Neural cell (in vitro differentiated cells): ENCODE measurements at regions not wholly inside any gene's neighbourhood (a gene's known extent, or its start where the extent isn't known, plus 50 kb on each side); places are given as distances from the start of the nearest gene placed in this dataset.

ENCODE experiments used
- H2AFZ ChIP-seq: fragments of 200-600, 300-800 bp; sonication (generic), shearing (Covaris generic); 2 replicates; pipeline ENCODE4 v1.6.0; 2014; ENCODE audit warnings: low read depth, mild to moderate bottlenecking, antibody characterized with exemption, low read length, moderate library complexity
- H3F3A ChIP-seq: fragments of 200-600 bp; shearing (Covaris generic); 2 replicates; pipeline ENCODE4 v1.6.1; 2016; ENCODE audit warnings: mild to moderate bottlenecking, moderate library complexity, mixed read lengths, antibody characterized with exemption, low read length; ENCODE audit not compliant: insufficient read depth, poor library complexity, severe bottlenecking
- H3K27ac ChIP-seq: fragments of 200-600, 300-800 bp; sonication (generic), shearing (Covaris generic); 2 replicates; pipeline ENCODE4 v1.5.1; 2014; ENCODE audit warnings: mild to moderate bottlenecking, low read length, moderate library complexity
- H3K27me3 ChIP-seq: fragments of 300-800, 200-600 bp; sonication (generic), shearing (Covaris generic); 2 replicates; pipeline ENCODE4 v1.6.0; 2014; ENCODE audit warnings: mild to moderate bottlenecking, low read depth, low read length, moderate library complexity; ENCODE audit not compliant: insufficient read depth
- H3K36me3 ChIP-seq: fragments of 300-800, 200-600 bp; sonication (generic), shearing (Covaris generic); 2 replicates; pipeline ENCODE4 v1.5.1; 2014; ENCODE audit warnings: mild to moderate bottlenecking, antibody characterized with exemption, low read length, moderate library complexity; ENCODE audit not compliant: insufficient read depth
- H3K4me2 ChIP-seq: fragments of 300-800, 200-600 bp; sonication (generic), shearing (Covaris generic); 2 replicates; pipeline ENCODE4 v1.6.0; 2014; ENCODE audit warnings: mild to moderate bottlenecking, low read length
- H3K4me3 ChIP-seq: fragments of 300-800, 200-600 bp; sonication (generic), shearing (Covaris generic); 2 replicates; pipeline ENCODE4 v1.5.1; 2014; ENCODE audit warnings: mild to moderate bottlenecking, low read length, moderate library complexity
- H3K79me2 ChIP-seq: fragments of 200-600 bp; shearing (Covaris generic); replicated peaks from 2 replicates; pipeline ENCODE4 v1.6.0; 2014; ENCODE audit warnings: mild to moderate bottlenecking, low read length, moderate library complexity; ENCODE audit not compliant: insufficient read depth
- H3K9ac ChIP-seq: fragments of 300-800, 200-600 bp; sonication (generic), shearing (Covaris generic); 2 replicates; pipeline ENCODE4 v1.6.1; 2016; ENCODE audit warnings: mild to moderate bottlenecking, low read length, mixed read lengths
- H3K9me2 ChIP-seq: fragments of 200-600 bp; shearing (Covaris generic); 2 replicates; pipeline ENCODE4 v1.6.1; 2016; ENCODE audit warnings: mild to moderate bottlenecking, low read length, mixed read lengths; ENCODE audit not compliant: insufficient read depth
- H3K9me3 ChIP-seq: fragments of 200-600, 300-800 bp; sonication (generic), shearing (Covaris generic); 2 replicates; pipeline ENCODE4 v1.6.1; 2016; ENCODE audit warnings: mild to moderate bottlenecking, mixed run types, low read length, moderate library complexity, mixed read lengths
- H4K20me1 ChIP-seq: fragments of 200-600 bp; shearing (Covaris generic); 2 replicates; pipeline ENCODE4 v1.6.1; 2016; ENCODE audit warnings: mild to moderate bottlenecking, mixed run types; ENCODE audit not compliant: insufficient read depth
- EP300 ChIP-seq: fragments of 450-650 bp; conservative IDR thresholded peaks from 2 replicates; pipeline ENCODE4 v1.6.1; 2014; ENCODE audit warnings: antibody characterized with exemption, mild to moderate bottlenecking, moderate library complexity; ENCODE audit not compliant: poor library complexity, severe bottlenecking
- EZH2 ChIP-seq: fragments of 200-600, 300-800 bp; shearing (Covaris generic), sonication (generic); IDR thresholded peaks from 2 replicates; pipeline ENCODE4 v1.6.1; 2014; ENCODE audit warnings: antibody characterized with exemption, low read length, borderline replicate concordance, mild to moderate bottlenecking; ENCODE audit not compliant: insufficient read depth, poor library complexity, severe bottlenecking
- MXI1 ChIP-seq: fragments of 450-650 bp; conservative IDR thresholded peaks from 2 replicates; pipeline ENCODE4 v1.6.1; 2014; ENCODE audit warnings: antibody characterized with exemption, mild to moderate bottlenecking; ENCODE audit not compliant: poor library complexity, severe bottlenecking
- POLR2AphosphoS5 ChIP-seq: IDR thresholded peaks from 2 replicates; pipeline ENCODE4 v1.6.1; 2012
- RAD21 ChIP-seq: fragments of 450-650 bp; conservative IDR thresholded peaks from 2 replicates; pipeline ENCODE4 v1.6.1; 2014; ENCODE audit warnings: antibody characterized with exemption, mild to moderate bottlenecking, moderate library complexity
- REST ChIP-seq: IDR thresholded peaks from 2 replicates; pipeline ENCODE4 v1.6.1; 2012; ENCODE audit warnings: borderline replicate concordance
- SMC3 ChIP-seq: fragments of 450-650 bp; conservative IDR thresholded peaks from 2 replicates; pipeline ENCODE4 v1.6.1; 2014; ENCODE audit warnings: antibody characterized with exemption, mild to moderate bottlenecking, moderate library complexity; ENCODE audit not compliant: poor library complexity
- TAF1 ChIP-seq: IDR thresholded peaks from 2 replicates; pipeline ENCODE4 v1.6.1; 2012; ENCODE audit warnings: low read depth
- TF ChIP-seq, protein P1 (sequence below): fragments of 450-650 bp; IDR thresholded peaks from 2 replicates; pipeline ENCODE4 v1.5.1; 2014; ENCODE audit warnings: antibody characterized with exemption, mild to moderate bottlenecking, moderate library complexity; ENCODE audit not compliant: poor library complexity, severe bottlenecking

GRCh38 chr5:103941596-103941995 is 379.0 kb upstream of the NUDT12 start:
- H3K4me2 ChIP-seq = no peak overlapping the region

DNA sequence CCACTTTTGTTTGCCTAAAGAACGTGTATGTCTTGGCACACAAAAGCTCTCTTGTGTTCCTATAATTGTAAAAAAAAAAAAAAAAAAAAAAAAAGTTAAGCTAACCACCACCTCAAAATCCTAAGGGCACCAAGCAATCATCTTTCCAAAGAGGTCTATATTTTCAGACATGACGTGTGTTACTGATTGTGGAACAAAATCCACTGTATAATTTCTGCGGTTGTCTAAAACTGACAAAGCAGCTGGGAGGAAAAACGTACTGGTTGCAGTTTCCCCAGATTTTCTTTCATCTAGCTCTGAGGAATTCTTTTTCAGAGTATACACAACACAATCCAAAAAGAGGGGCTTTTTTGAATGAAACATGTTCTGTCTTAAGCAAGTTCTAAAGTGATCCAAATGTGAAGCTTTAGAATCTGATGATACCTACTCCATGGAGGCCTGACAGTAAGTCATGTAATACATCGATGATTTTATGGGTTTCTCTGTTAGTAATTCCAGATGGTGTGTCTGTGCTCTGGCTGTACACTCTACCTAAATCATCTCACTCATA is 375.6 kb upstream of the NUDT12 start:
- no peaks in the 10 kb centered on the region for H3K9me3 ChIP-seq
- H3F3A ChIP-seq = no peaks in the 10 kb centered on the region
- H3K27ac ChIP-seq = no peak overlapping the region
- no peaks in the 10 kb centered on the region for H3K9me2 ChIP-seq
- no peak overlapping the region for H3K9ac ChIP-seq
- no peak overlapping the region for H3K4me3 ChIP-seq
- no peaks in the 10 kb centered on the region for H3K36me3 ChIP-seq
- H3K27me3 ChIP-seq = no peaks in the 10 kb centered on the region
- no peak overlapping the region for H3K4me2 ChIP-seq
- H4K20me1 ChIP-seq = no peaks in the 10 kb centered on the region
- no peaks in the 10 kb centered on the region for H3K79me2 ChIP-seq
- H2AFZ ChIP-seq = no peak overlapping the region
- no peak for TF ChIP-seq TAF1
- no peak for TF ChIP-seq POLR2AphosphoS5
- TF ChIP-seq REST = no peak
- no peak for TF ChIP-seq SMC3
- TF ChIP-seq MXI1 = no peak
- no peak for TF ChIP-seq EP300
- TF ChIP-seq, protein P1, sequence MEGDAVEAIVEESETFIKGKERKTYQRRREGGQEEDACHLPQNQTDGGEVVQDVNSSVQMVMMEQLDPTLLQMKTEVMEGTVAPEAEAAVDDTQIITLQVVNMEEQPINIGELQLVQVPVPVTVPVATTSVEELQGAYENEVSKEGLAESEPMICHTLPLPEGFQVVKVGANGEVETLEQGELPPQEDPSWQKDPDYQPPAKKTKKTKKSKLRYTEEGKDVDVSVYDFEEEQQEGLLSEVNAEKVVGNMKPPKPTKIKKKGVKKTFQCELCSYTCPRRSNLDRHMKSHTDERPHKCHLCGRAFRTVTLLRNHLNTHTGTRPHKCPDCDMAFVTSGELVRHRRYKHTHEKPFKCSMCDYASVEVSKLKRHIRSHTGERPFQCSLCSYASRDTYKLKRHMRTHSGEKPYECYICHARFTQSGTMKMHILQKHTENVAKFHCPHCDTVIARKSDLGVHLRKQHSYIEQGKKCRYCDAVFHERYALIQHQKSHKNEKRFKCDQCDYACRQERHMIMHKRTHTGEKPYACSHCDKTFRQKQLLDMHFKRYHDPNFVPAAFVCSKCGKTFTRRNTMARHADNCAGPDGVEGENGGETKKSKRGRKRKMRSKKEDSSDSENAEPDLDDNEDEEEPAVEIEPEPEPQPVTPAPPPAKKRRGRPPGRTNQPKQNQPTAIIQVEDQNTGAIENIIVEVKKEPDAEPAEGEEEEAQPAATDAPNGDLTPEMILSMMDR = no peak
- TF ChIP-seq EZH2 = no peak

More at GRCh38 chr5:103941596-103941995, 379.0 kb upstream of the NUDT12 start:
- Histone ChIP-seq H3K4me3 (no peak overlapping the region), H4K20me1 (no peaks in the 10 kb centered on the region), H3K9me2 (no peaks in the 10 kb centered on the region), H3K27me3 (no peaks in the 10 kb centered on the region), H3K9me3 (no peaks in the 10 kb centered on the region), H3K27ac (no peak overlapping the region), H3K9ac (no peak overlapping the region), H2AFZ (no peak overlapping the region), H3K36me3 (no peaks in the 10 kb centered on the region), H3K79me2 (no peaks in the 10 kb centered on the region), H3F3A (no peaks in the 10 kb centered on the region)
- TF ChIP-seq, protein P1 = no peak
- TF ChIP-seq EZH2 (no peak), TAF1 (no peak), MXI1 (no peak), RAD21 (no peak), POLR2AphosphoS5 (no peak), EP300 (no peak), SMC3 (no peak), REST (no peak)
